ENCODE measurements at regions not wholly inside any gene's neighbourhood (a gene's known extent, or its start where the extent isn't known, plus 50 kb on each side); places are given as distances from the start of the nearest gene placed in this dataset.

- CTCF ChIA-PET: no interaction called here
- no peak overlapping the region for H3K4me3 Mint-ChIP-seq
- H3K27me3 Mint-ChIP-seq: no peaks in the 10 kb centered on the region
- no peak for DNase-seq
- H3K36me3 Mint-ChIP-seq (ENCODE audit: low read depth): no peaks in the 10 kb centered on the region
- POLR2A ChIA-PET: no interaction called here
- no peaks in the 10 kb centered on the region for H3K4me1 Mint-ChIP-seq
- no peak for ATAC-seq (ENCODE audit: low read depth)
- intact Hi-C loops (cut with micrococcal nuclease): no loop called here
- TF ChIP-seq CTCF (IDR thresholded peaks at IDR 0.05): no peak
- no peak overlapping the region for H3K27ac Mint-ChIP-seq
- H3K9me3 Mint-ChIP-seq: no peaks in the 10 kb centered on the region
These were observed 109.7 kb upstream of the GLI2 start for GRCh38 chr2:120625865-120626560.

- no peaks in the 10 kb centered on the region for H3K9me3 Mint-ChIP-seq
- POLR2A ChIA-PET: no interaction called here
- no peak for ATAC-seq (ENCODE audit: low read depth)
- no peaks in the 10 kb centered on the region for H3K27me3 Mint-ChIP-seq
- no peaks in the 10 kb centered on the region for H3K4me1 Mint-ChIP-seq
- no peak for DNase-seq
- intact Hi-C loops (cut with micrococcal nuclease): no loop called here
- H3K4me3 Mint-ChIP-seq: no peak overlapping the region
- TF ChIP-seq CTCF (IDR thresholded peaks at IDR 0.05): no peak
- no peaks in the 10 kb centered on the region for H3K36me3 Mint-ChIP-seq (ENCODE audit: low read depth)
- CTCF ChIA-PET: no interaction called here
- H3K27ac Mint-ChIP-seq: no peak overlapping the region
These were observed 109.1 kb upstream of the GLI2 start for GRCh38 chr2:120626566-120626965.

GRCh38 chr2:120628248-120628647, 107.4 kb upstream of the GLI2 start:
- Mint-ChIP-seq H3K27me3 (no peaks in the 10 kb centered on the region), H3K27ac (no peak overlapping the region), H3K9me3 (no peaks in the 10 kb centered on the region), H3K4me3 (no peak overlapping the region), H3K36me3 (ENCODE audit: low read depth) (no peaks in the 10 kb centered on the region), H3K4me1 (no peaks in the 10 kb centered on the region)
- ATAC-seq (ENCODE audit: low read depth) (no peak), DNase-seq (no peak)
- ChIA-PET POLR2A (no interaction called here), CTCF (no interaction called here)
- no peak for TF ChIP-seq CTCF (IDR thresholded peaks at IDR 0.05)
- intact Hi-C loops (cut with micrococcal nuclease): no loop called here

GRCh38 chr2:120629241-120629895, 106.3 kb upstream of the GLI2 start:
- no peak for TF ChIP-seq CTCF (IDR thresholded peaks at IDR 0.05)
- no peaks in the 10 kb centered on the region for H3K36me3 Mint-ChIP-seq (ENCODE audit: low read depth)
- POLR2A ChIA-PET: no interaction called here
- H3K9me3 Mint-ChIP-seq: no peaks in the 10 kb centered on the region
- DNase-seq (no peak), ATAC-seq (ENCODE audit: low read depth) (no peak)
- CTCF ChIA-PET: no interaction called here
- no peaks in the 10 kb centered on the region for H3K27me3 Mint-ChIP-seq
- intact Hi-C loops (cut with micrococcal nuclease): no loop called here
- no peak overlapping the region for H3K27ac Mint-ChIP-seq
- H3K4me3 Mint-ChIP-seq: no peak overlapping the region
- no peaks in the 10 kb centered on the region for H3K4me1 Mint-ChIP-seq

- ATAC-seq (ENCODE audit: low read depth) (no peak), DNase-seq (no peak)
- TF ChIP-seq CTCF (IDR thresholded peaks at IDR 0.05): no peak
- intact Hi-C loops (cut with micrococcal nuclease): no loop called here
- no peaks in the 10 kb centered on the region for H3K9me3 Mint-ChIP-seq
- H3K4me3 Mint-ChIP-seq: no peak overlapping the region
- CTCF ChIA-PET: no interaction called here
- no peak overlapping the region for H3K27ac Mint-ChIP-seq
- no peaks in the 10 kb centered on the region for H3K36me3 Mint-ChIP-seq (ENCODE audit: low read depth)
- POLR2A ChIA-PET: no interaction called here
- H3K27me3 Mint-ChIP-seq: no peaks in the 10 kb centered on the region
- no peaks in the 10 kb centered on the region for H3K4me1 Mint-ChIP-seq
These were observed 105.5 kb upstream of the GLI2 start for GRCh38 chr2:120630031-120630701.

All from activated B cell treated with CpG ODN at 0.5 μM for 24 hours (primary cell).